Left lung (tissue), 4 donors: ENCODE measurements at regions not wholly inside any gene's neighbourhood (a gene's known extent, or its start where the extent isn't known, plus 50 kb on each side); places are given as distances from the start of the nearest gene placed in this dataset.

Experiments
- ATAC-seq: fragments of 200-7000 bp; cut with Tn5 transposase; one replicate; pipeline ENCODE4 v1.9.1; 2020; ENCODE audit warnings: moderate library complexity
- DNase-seq, 4 donors: peaks; one replicate each; pipeline ENCODE4 v3.0.0-alpha.2; 2013 to 2020
- H3K27ac ChIP-seq, 2 donors: fragments of 200-600 bp; sonication (generic) in 1 of 2; one replicate each; pipeline versions ENCODE4 v1.5.0 to v1.8.0; 2020 to 2021
- H3K27me3 ChIP-seq, 2 donors: fragments of 200-600 bp; sonication (generic) in 1 of 2; one replicate each; pipeline versions ENCODE4 v1.5.0 to v1.8.0; 2020 to 2021
- H3K36me3 ChIP-seq, 2 donors: fragments of 200-600 bp; sonication (generic) in 1 of 2; one replicate each; pipeline versions ENCODE4 v1.5.0 to v1.8.0; 2020 to 2021
- H3K4me1 ChIP-seq, 2 donors: fragments of 200-600 bp; one replicate each; pipeline ENCODE4 v1.8.0; 2021
- H3K4me3 ChIP-seq, 2 donors: fragments of 200-600 bp; sonication (generic) in 1 of 2; one replicate each; pipeline versions ENCODE4 v1.5.0 to v1.8.0; 2020 to 2021; ENCODE audit warnings: mild to moderate bottlenecking in 1 of 2
- H3K9me3 ChIP-seq, 2 donors: fragments of 200-600 bp; sonication (generic) in 1 of 2; one replicate each; pipeline versions ENCODE4 v1.5.0 to v1.8.0; 2020 to 2021
- intact Hi-C, 2 donors: fragments of 100-400 bp; cut with DNase I; formaldehyde crosslinking; loops; one replicate each; pipeline versions ENCODE4 v1.11.2 to v1.14.2; 2022
- TF ChIP-seq, protein P1 (sequence below), 2 donors: fragments of 200-600 bp; sonication (generic) in 1 of 2; IDR thresholded peaks; one replicate each; pipeline versions ENCODE4 v1.5.0 to v1.8.0; 2021; ENCODE audit warnings: antibody characterized with exemption in 2 of 2
- donor health status: DM: no; HTN: yes; CAD: no.
- donor health status: DM: no; HTN: no; CAD: no.

DNA sequence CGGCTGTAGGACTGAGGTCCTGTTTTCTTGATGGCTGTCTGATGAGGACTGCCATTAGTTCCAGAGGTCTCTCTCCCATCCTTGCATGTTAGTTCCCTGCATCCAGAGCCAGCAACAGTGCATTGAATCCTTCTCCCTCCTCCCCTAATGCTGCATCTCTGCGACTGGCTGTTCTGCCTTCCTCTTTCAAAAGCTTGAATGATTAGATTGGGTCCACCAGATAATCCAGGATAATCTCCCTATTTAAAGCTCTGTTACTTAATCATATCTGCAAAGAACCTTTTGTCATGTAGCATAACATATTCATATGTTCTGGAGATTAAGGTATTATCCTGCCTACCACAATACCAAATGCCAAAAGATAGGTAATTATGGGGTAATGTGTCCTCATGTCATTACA lies 377.5 kb downstream of the GPATCH2 start:
- TF ChIP-seq, protein P1, sequence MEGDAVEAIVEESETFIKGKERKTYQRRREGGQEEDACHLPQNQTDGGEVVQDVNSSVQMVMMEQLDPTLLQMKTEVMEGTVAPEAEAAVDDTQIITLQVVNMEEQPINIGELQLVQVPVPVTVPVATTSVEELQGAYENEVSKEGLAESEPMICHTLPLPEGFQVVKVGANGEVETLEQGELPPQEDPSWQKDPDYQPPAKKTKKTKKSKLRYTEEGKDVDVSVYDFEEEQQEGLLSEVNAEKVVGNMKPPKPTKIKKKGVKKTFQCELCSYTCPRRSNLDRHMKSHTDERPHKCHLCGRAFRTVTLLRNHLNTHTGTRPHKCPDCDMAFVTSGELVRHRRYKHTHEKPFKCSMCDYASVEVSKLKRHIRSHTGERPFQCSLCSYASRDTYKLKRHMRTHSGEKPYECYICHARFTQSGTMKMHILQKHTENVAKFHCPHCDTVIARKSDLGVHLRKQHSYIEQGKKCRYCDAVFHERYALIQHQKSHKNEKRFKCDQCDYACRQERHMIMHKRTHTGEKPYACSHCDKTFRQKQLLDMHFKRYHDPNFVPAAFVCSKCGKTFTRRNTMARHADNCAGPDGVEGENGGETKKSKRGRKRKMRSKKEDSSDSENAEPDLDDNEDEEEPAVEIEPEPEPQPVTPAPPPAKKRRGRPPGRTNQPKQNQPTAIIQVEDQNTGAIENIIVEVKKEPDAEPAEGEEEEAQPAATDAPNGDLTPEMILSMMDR (IDR thresholded peaks at IDR 0.05), result no peak
- H3K36me3 ChIP-seq, result no peaks in the 10 kb centered on the region
- no peak overlapping the region for H3K27ac ChIP-seq
- no peaks in the 10 kb centered on the region for H3K4me1 ChIP-seq
- ATAC-seq, result no peak
- H3K9me3 ChIP-seq, result no peaks in the 10 kb centered on the region
- DNase-seq, result no peak
- intact Hi-C loops, result no loop called here
- no peaks in the 10 kb centered on the region for H3K27me3 ChIP-seq
- H3K4me3 ChIP-seq, result no peak overlapping the region

DNA sequence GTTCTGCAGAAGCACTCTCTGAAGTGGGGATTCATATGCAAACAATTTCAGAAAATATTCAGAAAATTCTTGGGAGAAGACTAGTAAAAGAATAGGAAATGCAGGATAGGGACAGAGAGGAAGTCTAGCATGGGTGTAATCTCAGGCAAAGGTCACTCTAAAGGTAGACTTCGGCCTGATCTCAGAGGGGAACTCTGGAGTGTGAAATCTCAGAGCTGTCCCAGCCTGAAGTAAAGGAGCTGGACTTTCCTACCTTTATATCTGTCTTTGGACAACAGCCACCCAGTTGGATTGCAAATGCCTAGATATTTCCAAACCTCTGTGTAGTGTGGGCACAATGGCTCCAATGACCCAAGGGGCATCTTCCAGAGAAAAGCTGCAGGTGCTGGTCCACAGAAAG lies 379.8 kb downstream of the GPATCH2 start:
- H3K27me3 ChIP-seq, result no peaks in the 10 kb centered on the region
- no peak for ATAC-seq

DNA sequence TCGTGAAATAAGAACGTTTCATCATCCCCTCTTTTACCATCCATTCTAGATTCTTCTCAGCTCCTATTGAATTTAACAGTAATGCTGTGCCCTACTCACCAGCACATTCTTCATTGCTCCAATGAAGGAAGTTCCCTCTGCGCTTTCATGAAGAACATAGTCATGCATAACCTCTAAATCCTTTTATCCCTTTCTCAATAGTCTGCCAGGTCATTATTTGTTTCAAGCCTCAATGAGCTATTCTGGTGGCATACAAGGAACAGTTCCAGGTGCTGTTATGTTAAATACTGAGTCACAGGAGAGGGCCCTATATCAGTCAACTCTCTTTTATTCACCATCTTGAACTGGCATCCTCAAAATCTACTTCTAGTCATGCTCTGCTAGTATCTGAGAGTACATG lies 381.0 kb downstream of the GPATCH2 start:
- no peak for ATAC-seq
- intact Hi-C loops, result no loop called here

More for the DNA sequence above, 379.8 kb downstream of the GPATCH2 start:
- H3K4me1 ChIP-seq, result no peaks in the 10 kb centered on the region
- no peak overlapping the region for H3K4me3 ChIP-seq
- intact Hi-C loops, result no loop called here
- no peaks in the 10 kb centered on the region for H3K9me3 ChIP-seq
- no peak for DNase-seq
- H3K27ac ChIP-seq, result no peak overlapping the region
- TF ChIP-seq, protein P1 (IDR thresholded peaks at IDR 0.05), result no peak
- no peaks in the 10 kb centered on the region for H3K36me3 ChIP-seq

DNA sequence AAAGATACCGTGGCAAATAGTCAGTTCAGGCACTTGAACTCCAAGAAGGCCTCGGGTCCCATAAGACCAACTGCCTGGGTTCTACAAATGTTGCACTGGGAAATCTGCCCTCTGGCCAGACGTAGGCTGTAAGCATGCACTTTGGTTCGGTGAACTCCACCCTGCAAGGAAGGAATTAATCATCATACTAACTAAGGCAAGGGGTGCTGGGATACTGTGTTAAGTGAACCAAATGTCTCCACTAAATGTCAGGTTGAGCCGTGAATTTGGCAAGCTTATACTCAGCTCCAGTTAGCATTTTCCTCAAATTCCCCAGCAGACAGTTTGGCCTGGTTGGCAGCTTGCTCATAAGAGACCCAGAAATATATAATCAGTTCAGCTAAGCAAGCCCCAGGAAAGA lies 385.9 kb downstream of the GPATCH2 start:
- Histone ChIP-seq H3K27me3 (no peaks in the 10 kb centered on the region), H3K36me3 (no peaks in the 10 kb centered on the region), H3K4me1 (no peaks in the 10 kb centered on the region), H3K9me3 (no peaks in the 10 kb centered on the region), H3K27ac (no peak overlapping the region), H3K4me3 (no peak overlapping the region)
- DNase-seq (no peak), ATAC-seq (no peak)
- intact Hi-C loops, result no loop called here
- TF ChIP-seq, protein P1 (IDR thresholded peaks at IDR 0.05), result no peak

More for the DNA sequence above, 381.0 kb downstream of the GPATCH2 start:
- Histone ChIP-seq H3K27ac (no peak overlapping the region), H3K4me3 (no peak overlapping the region), H3K4me1 (no peaks in the 10 kb centered on the region), H3K27me3 (no peaks in the 10 kb centered on the region), H3K36me3 (no peaks in the 10 kb centered on the region), H3K9me3 (no peaks in the 10 kb centered on the region)
- DNase-seq, result no peak
- TF ChIP-seq, protein P1 (IDR thresholded peaks at IDR 0.05), result no peak

DNA sequence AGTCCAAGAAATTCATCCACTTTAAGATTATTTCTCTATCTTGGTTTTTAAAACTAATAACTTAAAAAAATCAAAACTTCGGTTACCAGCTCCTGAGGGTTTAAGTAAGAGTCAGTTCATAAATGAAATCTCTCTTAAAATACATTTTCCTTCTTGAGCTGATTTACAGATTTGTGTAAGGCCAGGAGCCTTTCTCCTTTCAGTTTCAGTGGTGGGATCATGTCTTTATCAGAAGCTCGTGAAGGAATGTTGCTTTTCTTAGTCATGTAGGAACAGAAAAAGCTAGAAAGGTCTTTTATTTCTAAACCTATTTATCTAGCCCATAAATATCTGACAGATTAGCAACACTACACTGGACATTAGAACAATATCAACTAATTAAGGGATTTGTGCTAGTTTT lies 390.2 kb downstream of the GPATCH2 start:
- no peaks in the 10 kb centered on the region for H3K36me3 ChIP-seq
- intact Hi-C loops, result no loop called here
- H3K27me3 ChIP-seq, result no peaks in the 10 kb centered on the region
- no peaks in the 10 kb centered on the region for H3K9me3 ChIP-seq
- no peak overlapping the region for H3K4me3 ChIP-seq
- TF ChIP-seq, protein P1 (IDR thresholded peaks at IDR 0.05), result no peak
- ATAC-seq (no peak), DNase-seq (no peak)
- H3K27ac ChIP-seq, result no peak overlapping the region
- H3K4me1 ChIP-seq, result no peaks in the 10 kb centered on the region
